NCI-H2081 treated with DMSO at 0.1 percent for 48 hours (cell line): ENCODE measurements at regions not wholly inside any gene's neighbourhood (a gene's known extent, or its start where the extent isn't known, plus 50 kb on each side); places are given as distances from the start of the nearest gene placed in this dataset.

Experiments used
- DNase-seq: peaks from one replicate; lab custom pipeline; 2025; lab: John Stamatoyannopoulos, UW

- no peak for DNase-seq
These were observed 227.6 kb downstream of the KLF13 start for GRCh38 chr15:31554261-31554660.

GRCh38 chr15:31555022-31555421 lies 228.4 kb downstream of the KLF13 start:
- no peak for DNase-seq

- DNase-seq: no peak
These were observed 230.0 kb downstream of the KLF13 start for GRCh38 chr15:31556494-31557150.

- no peak for DNase-seq
These were observed 231.3 kb downstream of the KLF13 start for GRCh38 chr15:31557899-31558298.

- DNase-seq: no peak
These were observed 232.2 kb downstream of the KLF13 start for GRCh38 chr15:31558840-31559239.

DNA sequence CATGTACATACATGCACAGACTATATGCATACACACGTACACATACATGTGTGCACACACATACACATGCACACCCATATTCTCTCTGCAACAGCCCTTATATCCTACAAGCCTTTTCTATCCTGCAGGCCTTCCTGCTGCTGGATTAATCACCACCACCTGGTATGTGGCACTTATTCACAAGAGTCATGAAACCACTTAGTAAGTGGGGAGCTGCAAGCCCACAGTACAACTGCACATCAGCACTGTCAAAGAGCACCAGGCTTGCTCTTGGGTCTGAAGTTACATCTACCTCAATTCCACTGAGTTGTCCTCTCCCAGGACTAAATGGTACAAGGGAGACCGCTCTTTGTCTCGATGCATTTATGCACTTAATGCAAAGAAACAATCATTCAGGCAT lies 233.2 kb downstream of the KLF13 start:
- no peak for DNase-seq

GRCh38 chr15:31560643-31561042 lies 234.0 kb downstream of the KLF13 start:
- DNase-seq: no peak

- DNase-seq: no peak
These were observed 234.5 kb downstream of the KLF13 start for GRCh38 chr15:31561156-31561555.

- DNase-seq: no peak
These were observed 236.4 kb downstream of the KLF13 start for GRCh38 chr15:31563001-31563400.

DNA sequence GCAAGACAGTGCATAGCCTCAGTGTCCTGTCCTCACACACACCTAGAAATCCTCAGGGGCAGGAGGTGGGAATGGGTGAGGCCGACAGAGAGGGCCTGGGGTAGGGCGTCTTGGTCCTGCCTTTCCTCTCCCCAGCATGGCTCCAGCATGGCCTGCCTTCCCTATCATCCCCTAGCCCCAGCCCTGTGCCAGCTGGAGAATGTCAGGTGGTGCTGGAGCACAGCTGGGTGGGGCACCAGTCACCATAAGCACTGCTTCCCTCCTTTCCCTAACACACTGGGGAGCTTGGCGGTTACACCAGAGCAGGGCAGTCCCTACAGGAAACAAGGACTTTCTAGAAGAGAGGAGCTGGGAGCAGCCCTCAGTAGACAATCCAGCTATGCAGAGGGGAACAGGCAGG lies 236.8 kb downstream of the KLF13 start:
- no peak for DNase-seq

GRCh38 chr15:31567861-31568260 lies 241.2 kb downstream of the KLF13 start:
- DNase-seq: no peak

GRCh38 chr15:31569836-31570235 lies 243.2 kb downstream of the KLF13 start:
- no peak for DNase-seq

DNA sequence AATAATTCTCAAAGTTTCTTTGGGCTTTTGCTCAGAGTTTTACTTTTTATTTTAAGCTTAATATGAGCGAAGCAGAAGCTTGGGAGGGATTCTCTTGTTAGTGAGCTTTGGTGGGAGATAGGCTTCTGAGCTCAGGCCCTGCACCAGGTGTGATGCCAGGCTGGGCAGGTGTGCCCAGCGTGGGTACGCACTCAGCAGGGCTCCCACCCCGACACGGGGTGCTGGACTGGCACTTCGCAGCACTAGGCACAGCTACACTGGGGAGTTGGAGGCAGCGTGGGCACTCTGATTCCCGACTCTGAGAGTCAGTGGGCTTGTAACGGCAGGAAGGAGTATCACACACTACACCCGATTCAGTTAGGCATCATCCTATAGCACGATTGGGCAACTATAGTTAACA lies 244.0 kb downstream of the KLF13 start:
- DNase-seq: no peak

DNA sequence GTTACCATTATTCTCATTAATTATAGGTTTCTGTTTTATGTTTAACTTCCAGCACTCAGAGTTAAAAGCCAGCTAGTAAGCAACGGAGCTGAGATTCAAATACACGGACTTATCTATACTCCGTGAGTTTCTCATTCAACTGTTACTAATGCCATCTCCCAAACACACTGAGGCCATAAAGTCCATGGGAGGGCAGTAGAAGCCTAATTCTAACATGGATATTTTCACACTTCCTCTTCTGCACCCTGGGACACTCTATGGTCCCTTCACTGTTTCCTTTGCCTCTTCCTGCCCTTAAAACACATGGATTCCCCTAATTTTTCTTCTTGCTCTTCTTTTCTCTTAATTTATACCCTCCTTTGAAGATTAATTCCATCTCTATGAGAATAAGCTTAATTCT lies 245.0 kb downstream of the KLF13 start:
- no peak for DNase-seq

GRCh38 chr15:31573759-31574158 lies 247.1 kb downstream of the KLF13 start:
- no peak for DNase-seq

DNA sequence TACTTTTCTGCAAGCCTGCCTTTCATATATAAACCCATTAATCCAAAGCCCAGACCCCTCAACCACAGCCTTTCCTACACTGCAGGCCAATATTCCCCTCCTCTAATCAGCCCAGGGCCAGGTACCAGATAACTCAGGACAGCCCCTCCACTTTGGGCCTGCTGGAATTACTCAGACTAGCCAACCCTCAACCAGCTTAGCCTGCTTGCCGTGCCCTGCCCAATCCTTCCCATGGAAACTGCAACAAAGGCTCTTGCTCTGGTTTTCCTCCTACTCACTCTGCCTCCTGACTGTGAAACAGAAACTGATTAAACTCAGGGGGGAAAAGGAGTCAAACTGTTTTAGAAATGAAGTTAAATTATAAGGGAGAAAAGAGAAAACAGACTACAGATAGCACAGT lies 248.1 kb downstream of the KLF13 start:
- DNase-seq: no peak

DNA sequence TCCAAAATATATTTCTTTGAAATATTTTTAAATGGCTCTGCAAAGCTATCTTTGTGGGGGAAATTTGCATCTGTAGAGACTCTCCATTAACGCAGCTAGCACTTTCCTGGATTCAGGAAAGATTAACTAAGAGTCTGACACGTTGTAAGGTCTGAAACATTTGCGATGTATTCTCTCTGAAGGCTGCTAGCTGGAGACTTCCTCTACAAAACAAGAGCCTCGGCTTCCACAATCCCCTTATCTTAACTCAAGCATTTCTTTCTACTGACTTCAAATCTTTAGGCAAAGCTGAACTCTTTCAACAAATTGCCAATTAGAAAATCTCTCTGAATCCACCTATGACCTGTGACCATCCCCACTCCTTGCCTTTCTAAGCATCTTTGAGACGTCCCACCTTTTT lies 250.5 kb downstream of the KLF13 start:
- no peak for DNase-seq

DNA sequence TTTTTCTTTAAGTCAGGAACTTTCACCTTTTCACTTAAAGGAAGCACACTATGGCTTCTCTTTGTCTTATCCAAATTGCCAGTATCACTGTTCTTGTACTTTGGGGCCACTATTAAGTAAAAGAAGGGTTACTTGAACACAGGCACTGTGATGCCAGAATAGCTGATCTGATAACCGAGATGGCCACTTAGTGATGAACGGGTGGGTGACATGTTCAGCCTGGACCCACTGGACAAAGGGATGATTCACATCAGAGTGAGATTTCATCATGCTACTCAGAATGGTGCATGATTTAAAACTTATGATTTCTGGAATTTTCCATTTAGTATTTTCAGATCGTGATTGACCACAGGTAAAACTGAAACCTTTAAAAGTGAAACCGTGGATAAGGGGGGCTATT lies 252.6 kb downstream of the KLF13 start:
- no peak for DNase-seq

DNA sequence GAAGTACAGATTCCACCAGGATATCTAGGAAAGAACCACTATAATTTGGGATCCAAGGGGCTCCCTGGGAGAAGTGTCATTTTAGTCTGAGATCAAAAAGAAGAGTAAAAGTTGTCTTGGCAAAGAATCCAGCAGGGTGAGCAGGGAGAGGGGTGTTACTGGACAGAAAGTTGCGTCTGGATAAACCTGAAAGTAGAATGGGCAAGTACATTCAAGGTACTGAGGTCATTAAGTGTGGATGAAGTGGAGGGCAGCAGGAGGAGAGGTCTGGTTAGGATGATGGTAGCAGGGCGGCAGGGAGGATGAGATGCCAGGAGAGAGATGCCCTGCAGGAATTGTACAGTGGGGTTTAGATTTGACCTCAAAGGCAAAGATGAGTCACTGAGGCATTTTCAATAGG lies 253.3 kb downstream of the KLF13 start:
- DNase-seq: no peak

DNA sequence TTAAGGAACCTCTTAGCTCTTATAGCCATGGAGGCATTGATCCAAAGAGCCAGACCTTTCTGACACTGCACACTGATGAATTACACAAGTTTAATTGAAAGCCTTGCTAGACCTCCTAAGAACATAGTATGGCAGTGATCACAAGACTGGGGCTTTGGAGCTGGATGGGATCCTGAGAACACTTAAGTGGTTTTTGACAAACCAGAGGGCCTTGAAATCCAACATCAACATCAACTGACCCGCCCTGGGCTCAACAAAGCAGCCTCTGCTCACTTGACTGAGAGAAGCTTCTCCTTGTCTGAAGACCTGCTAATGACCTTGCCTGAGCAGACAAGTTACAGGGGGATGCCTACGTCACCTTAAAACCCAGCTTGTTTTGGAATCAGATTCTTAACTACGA lies 257.6 kb downstream of the KLF13 start:
- DNase-seq: no peak

DNA sequence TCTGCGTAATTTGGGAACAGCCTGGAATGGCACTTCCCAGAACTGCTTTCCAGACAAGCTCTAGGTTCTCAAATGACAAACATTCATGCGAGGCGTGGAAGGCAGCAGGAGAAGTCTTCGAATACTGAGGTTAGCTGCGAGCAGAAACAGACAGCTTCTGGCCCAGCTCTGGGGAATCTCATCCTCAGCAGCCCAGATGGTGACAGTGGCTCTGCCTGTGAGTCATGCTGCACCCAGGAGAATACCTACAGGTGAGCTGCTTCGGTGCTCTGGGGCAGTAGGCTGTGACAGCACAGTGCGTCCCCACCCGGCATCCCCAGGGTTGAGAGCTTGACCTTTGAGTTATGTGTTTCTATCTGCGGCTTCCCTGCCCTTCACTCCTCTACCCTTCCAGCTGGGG lies 258.6 kb downstream of the KLF13 start:
- no peak for DNase-seq

DNA sequence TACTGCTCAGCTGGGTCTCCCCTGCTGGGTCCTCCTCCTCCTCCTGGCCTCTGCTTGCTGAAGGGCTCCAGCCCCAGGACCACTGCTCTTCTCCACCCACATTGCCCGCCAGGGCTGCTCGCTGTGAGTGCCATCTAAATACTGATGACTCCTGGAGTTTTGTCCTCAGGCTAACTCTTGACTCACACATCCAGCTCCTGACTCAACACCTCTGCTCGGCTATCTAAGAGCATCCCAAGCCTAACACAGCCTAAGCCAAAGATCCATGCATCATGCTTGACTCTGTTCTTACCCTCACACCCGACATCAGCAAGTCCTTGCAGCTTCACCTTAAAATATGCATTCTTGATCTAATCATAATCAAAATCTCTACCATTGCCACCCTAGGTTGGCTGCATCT lies 260.2 kb downstream of the KLF13 start:
- DNase-seq: no peak

DNA sequence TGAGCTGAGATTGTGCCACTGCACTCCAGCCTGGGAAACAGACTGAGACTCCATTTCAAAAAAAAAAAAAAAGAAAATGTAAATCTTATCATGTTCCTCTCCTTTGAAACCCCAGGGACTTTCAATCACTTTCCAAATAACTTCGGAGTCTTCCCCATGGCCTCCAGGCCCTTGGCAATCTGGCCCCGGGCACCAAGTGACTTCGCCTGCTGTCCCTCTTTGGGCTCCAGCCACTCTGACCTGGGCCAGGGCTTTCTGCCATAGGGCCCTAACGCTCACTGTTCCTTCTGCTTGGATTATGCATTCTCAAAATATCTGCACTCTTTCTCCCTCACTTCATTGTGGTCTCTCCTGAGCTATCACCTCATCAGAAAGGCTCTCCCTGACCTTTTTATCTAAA lies 260.9 kb downstream of the KLF13 start:
- no peak for DNase-seq

GRCh38 chr15:31590609-31591008 lies 264.0 kb downstream of the KLF13 start:
- DNase-seq: no peak

DNA sequence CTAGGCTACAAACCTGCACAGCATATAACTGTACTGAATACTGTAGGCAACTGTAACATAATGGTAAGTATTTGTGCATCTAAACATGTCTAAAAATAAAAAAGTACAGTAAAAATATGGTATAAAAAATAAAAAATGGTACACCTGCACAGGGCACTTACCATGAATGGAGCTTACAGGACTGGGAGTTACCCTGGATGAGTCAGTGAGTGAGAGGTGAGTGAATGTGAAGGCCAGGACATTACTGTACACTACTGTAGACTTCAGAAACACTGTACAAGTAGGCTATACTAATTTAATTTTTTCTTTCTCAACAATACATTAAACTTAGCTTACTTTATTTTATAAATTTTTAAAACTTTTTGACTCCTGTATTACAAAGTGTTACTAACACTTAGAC lies 265.3 kb downstream of the KLF13 start:
- DNase-seq: no peak
